HG02840 (cell line): ENCODE measurements at regions not wholly inside any gene's neighbourhood (a gene's known extent, or its start where the extent isn't known, plus 50 kb on each side); places are given as distances from the start of the nearest gene placed in this dataset.
"Not testable (repeated sequence)": the region's sequence is repeated elsewhere in the genome, so short reads cannot be mapped to it uniquely, and the experiment has no call there.

Source experiments
- ATAC-seq: cut with Tn5 transposase; IDR thresholded peaks from one replicate; pipeline ENCODE4 v1.9.1; 2021; ENCODE audit warnings: mild to moderate bottlenecking, moderate library complexity, moderate number of reproducible peaks; ENCODE audit not compliant: unreplicated experiment, low FRiP score

DNA sequence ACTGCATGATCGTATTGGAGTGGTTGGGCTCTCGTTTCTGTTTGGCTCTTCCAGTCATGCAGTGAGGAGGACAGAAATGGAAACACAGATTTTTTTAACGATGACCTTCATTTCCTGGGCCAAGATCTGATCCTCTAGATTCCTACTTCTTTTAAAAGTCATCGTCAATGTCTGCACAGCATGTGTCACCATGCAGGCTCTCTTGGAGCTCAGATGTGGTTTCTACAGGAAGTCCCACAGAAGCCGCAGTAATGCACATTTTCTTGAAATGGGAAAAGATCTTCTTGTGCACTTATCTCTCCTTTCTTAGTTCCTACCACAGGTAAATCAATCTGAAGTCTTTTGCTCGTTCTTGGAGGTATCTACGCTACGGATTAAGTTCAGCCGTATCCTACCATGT, 626.9 kb downstream of the EFNB2 start:
- no peak for ATAC-seq

DNA sequence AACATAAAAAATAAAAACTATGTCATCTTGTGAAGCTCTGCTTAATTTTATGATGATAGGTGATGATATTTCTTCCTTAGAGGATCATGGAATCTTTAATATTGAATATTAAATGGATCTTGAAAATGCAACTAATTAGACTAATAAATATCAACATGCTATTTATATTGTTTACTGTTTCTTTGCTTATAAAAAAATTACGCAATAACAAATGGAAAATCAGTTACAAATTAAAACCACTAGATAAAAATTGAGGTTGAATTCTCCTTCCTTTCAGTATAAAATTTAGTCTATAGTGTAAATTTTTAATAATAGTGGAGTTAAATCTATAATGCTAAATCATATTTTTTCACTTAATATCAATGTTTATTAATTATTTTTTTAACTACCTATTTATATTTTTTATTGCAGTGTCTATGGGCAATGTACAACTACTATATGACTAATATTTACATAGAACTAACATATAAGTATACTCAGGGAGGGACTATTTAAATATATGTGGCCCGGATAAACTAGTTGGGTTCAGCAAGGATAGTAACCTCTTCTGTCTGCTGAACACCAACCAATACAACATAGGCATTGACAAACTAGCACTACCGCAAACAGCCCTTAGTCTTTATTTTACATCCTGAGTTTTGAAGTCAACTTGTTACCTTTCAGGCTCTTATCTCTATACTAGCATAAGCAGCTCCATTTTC, 628.0 kb downstream of the EFNB2 start:
- no peak for ATAC-seq

DNA sequence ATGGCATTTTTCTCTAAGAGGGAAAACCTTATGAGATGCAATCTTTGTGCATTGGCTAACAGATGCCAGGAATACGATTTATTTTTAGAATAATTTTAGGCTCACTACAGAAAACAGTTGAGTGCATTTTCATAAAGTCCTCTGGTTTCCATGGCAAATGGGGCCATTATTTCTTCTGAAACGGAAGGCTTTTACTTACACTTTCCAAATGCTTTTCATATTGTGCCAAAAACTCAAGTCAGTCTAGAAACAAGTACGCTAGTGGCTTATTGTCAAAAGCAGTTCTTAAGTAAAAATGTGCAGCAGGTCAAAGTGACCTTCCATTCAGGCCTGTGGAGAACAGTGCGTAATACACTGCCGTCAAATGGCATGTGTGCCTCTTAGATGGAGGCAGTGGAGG, 628.7 kb downstream of the EFNB2 start:
- no peak for ATAC-seq

DNA sequence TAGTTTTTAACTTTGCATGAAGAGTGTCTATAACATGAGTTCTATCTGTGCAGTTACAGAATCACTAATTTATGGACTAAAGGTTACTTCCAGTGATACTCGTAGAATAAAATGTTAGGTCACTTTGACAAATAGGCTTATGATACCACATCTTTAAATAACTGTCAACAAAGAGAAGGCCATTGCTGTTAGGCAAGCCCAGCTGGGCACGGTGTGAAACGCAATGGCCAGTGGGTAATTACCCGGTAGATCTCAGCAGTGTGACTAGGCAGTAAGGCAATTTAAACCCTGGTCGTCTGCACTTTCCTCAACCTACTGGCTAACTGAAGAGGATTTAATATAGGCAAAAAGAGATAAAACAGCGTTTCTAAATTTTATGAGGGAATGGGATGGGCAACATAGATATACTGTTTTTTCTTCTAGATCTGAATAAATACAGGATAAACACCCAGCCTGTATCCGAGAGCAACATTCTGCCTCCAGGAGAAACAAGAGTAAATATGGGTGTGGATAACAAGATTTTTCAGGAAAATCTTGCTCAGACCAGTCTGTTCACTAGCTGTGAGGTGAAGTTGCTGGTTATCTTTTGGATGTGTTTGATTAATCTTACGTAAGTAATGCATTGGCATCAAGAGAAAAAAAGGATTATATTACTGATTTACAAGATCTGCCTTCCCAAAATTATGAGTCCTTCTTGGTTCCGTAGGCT, 631.3 kb downstream of the EFNB2 start:
- no peak for ATAC-seq

DNA sequence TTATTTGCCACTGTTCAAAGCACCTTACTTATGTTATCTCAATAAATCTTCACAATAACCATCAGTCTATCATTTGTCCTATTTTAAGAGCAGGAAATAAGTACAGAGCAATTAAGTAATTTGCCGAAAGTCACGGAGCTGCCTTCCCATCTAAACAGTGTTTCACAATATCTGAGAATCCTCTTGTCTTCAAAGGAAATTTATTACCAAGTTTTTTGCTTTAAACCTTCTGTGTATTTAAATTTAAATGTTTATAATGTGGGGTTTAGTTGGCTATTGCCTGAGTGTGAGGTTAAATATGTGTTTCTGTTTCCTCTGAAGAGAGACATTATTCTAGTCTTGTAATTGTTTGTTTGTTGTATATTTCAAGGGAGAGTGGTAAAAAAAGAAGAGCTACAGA, 633.1 kb downstream of the EFNB2 start:
- no peak for ATAC-seq

DNA sequence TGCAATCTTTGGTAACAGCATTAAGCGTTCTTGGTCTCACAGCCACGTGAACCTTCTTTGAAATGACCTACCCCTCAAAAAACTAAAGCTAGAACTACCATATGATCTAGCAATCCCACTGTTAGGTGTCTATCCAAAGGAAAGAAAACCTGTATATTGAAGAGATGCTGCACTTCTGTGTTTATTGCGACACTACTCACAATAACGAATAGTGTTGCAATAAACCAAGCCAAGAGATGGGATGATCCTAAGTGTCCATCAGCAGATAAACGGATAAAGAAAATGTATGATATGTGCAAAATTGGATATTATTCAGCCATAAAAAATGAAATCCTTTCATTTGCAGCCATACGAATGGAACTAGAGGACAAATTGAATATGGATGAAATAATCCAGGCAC, 637.9 kb downstream of the EFNB2 start:
- ATAC-seq = no peak

DNA sequence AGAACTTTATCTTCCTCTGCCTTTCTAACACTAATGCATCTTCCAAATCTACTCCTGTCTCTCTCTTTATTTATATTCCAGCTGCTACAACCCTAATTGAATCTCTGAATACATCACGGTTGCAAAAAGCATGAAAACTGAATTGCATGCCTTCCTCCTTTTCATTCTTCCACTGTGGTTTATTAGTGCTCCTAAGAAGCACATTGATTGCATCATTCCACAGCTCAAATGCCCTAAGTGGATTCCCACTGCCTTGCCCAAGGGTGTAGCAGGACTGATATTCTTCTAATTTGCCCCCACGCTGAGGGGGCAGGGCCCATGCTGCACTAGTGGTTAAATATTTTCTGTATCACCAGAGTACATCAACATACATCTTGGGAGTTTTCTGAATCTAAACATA, 640.8 kb downstream of the EFNB2 start:
- no peak for ATAC-seq

DNA sequence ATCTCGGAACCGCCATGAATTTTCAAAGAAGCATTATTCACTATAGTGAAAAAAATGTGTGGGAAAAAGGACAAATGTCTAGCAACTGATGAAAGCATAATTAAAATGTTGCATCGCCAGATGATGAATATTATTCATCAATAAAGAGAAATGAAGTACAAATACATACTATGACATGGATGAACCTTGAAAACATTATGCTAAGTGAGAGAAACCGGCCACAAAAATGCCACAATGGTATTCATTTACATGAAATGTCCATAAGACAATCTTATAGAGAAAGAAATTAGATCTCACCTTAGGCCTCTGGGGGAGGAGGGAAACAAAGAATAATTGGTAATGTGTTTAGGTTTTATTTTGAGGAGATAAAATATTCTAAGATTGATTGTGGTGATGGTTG, 645.0 kb downstream of the EFNB2 start:
- ATAC-seq = no peak

DNA sequence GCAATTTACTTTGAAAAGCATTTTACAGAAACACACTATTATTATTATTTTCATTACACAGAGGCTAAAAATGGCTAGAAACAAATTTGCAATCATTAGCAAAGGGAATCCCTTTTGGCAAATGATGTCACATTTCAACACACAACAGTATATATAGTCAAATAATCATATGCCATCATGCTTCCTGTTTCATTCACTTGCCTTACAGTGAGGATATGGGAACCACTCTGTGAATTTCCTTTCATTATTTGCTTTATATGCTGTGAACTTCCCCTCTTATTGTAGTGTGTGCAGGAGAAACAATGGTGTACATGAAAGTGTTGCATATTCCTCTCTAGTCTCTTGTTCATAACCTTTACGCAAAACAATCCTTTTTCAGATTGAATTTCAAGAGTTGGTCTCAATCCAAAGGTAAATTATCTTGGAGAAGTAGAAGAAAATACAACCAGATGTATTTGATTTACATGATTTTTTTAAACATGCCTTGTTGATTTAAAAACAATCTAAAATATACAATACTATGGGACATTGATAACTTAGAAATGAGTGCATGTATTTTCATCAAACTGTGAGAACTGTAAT, 657.3 kb downstream of the EFNB2 start:
- ATAC-seq = no peak

DNA sequence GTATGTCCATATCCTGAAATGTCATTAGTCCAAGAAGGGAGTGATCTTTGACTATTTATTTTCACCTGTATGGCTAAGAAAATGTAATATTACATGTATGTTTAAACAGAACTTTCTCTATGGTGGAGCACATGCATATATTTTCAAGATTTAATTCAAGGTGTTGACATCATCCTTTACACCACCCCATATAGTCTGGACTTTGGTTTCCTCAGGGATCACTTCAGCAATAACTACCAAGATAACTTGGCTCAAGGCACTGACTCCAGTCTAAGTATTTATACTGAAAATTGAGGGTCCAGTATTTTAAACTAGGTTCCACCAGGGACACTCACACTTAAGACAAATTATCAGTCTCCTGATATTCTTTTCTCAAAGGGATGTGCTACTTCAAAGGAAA, 660.6 kb downstream of the EFNB2 start:
- no peak for ATAC-seq

DNA sequence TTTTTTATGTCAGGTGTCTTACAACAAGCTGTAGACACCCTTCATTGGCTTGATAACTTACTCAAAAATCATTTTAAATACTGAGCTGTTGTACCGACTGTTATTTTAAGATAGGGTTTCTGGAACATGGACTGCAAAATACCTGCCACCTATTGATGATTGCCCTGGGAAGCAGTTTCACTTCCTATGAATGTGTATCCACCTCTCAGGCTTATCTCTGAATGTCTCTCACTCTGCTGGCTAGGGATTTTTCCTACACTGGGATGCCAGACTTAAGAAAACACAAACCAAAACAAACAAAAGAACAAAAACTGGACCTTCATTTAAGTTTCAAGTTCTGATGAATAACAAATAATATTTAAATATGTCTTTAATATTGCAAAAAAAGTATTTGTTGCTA, 663.7 kb downstream of the EFNB2 start:
- no peak for ATAC-seq

DNA sequence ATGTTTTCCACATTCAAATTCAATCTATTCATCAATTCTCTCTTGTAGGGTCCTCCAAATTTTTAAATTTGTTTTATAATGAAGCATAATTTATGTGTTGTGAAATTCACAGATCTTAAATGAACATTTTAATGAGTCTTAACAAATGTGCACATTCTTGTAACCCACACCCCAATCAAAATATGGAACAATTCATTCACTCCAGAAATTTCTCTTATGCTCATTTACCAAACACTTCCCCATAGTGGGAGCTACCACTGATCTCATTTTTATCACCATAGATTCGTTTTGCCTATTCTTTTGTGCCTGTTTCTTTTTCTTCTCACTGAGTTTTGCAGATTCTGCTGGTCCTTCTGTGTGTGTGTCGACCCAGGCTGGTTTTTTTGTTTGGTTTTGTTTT, 664.1 kb downstream of the EFNB2 start:
- ATAC-seq = no peak

DNA sequence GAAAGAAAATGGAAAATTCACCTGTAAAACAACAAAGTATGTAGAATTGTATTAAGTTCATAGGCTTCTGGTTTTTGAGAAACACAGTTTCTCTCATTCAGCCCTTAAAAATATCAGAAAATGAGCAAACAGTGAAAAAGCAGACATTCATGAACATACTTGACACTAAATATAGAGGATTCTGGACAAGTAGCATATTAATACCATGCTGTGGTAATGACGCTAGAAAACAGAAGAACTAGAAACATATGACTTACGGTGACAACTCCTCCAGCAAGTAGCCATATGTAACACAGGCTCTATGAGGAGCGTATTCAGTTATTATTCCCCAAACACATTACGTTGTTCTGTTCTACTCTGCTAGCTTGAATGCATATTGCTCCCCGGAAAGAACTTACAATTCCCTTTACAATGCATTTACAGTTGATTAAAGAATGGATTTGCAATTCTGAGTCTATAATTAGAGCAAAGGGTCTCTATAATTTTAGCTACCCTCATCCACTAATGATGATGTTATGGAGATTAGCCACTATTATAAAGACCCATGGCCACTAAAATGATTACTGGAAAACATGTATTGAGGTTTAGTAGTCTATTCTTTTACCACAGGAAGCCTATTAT, 672.1 kb downstream of the EFNB2 start:
- no peak for ATAC-seq

DNA sequence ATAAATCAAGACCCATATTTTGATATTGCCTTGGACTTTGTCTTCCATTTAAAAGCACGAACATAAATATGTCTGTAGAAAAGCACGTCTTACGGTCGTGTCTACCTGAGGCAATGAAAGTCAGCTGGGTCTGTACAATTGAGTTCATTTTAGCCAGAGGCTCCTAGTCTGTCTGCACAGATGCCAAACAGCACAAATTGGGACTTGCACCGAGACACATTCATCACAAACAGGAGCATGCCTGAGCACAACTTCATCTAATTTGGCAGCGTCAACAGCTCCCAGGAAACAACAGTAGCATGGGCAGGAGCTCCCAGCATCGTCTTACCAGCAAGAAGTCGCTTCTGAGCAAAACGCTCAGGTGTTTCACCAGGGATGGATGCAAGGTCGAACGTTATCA, 687.0 kb downstream of the EFNB2 start:
- no peak for ATAC-seq

DNA sequence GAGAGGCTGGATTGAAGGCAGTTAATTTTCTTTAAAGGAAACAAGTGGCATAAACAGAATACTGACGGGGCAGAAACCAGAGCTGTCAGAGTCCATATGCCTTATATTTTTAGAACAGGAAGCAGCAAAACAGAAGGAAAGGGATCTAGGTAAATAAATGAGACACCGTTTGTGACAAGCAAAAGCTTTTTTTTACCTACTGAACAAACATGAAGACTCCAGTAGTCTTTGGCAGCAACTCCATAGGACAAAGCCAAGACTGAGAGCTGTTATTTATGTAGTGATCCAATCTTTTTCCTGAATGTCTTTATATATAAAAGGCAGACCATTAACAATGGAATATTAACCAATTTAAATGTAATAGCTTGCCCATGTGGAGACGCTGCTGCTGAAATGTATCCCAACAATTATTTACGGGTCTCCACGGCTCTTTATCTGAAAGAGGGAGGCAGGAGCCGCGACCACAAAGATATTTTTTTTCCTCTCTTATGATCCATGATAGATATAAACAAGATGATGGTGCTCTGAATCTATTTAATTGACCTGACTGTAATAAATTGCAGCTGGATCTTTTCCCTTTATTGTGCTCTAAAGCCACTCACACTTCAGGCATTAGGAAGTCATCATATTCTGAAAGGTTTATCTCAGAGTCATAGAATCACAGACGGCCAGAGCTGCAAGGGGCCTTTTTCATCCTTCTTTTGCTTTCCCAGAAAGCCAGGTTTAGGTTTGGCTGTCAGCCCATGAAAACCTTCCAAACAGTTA, 687.8 kb downstream of the EFNB2 start:
- ATAC-seq = no peak

DNA sequence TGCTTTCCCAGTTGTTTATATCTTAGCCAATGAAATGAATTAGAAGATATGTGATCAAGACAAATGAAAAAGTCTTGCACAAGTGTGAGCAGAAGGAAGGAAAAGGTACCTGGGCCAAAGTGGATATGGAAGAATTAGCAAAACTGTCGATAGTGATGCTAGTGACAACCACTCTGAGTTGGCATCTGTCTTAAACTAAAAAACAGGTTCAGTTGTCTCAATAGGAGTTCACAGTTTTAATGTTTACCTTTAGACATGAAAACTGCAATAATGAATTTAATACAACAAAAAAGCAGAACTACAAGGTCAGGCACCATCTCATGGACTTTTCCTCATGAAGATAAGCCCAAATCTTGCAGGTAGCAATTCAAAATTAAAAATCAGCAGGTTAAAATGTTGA, 688.5 kb downstream of the EFNB2 start:
- ATAC-seq = no peak

DNA sequence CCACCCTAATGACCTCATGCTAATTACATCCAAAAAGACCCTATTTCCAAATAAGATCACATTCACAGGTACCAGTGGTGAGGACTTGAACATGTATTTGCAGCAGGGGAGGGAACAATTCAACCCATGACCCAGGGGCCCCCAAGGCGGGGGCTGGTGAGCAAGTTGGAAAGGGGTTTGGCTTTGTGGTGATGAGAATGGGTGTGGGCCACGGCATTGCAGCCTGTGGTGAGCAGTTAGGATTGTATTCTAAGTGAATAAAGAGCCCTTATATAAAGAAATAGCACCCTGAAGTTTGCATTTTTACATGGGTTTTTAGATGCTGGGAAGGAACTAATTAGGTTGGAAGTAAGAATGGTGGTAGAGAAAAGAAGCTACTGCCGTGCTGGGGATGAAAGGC, 694.2 kb downstream of the EFNB2 start:
- no peak for ATAC-seq

DNA sequence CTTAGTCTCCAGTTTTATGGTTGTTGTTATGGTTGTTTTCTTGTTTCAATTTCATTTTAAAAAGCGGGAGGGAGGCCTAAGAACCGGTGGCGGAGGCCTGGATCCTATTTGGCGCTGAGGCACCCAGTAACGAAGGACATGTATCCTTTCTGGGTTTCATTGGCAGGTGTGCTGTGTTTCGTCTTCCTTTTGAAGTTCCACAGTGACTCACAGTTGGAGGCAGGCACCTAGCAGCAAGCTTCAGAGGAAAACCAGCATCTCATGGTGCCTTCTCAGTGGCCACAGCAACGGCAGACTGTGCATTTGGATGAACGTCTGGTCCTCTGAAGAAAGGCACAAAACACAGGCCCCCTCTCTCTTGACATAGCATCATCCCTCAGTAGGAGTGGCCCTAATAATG, 697.2 kb downstream of the EFNB2 start:
- no peak for ATAC-seq

DNA sequence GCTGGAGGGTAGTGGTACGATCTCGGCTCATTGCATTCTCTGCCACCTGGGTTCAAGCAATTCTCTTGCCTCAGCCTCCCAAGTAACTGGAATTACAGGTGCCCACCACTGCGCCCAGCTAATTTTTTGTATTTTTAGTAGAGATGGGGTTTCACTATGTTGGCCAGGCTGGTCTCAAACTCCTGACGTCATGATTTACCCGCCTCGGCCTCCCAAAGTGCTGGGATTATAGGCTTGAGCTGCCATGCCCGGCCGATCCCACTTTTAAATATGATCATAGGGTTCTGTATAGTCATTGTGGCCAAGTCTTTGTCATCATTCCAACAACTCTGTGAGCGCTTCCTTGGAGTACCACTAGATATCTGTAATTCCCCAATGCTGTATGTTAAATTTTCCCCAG, 698.2 kb downstream of the EFNB2 start:
- ATAC-seq = not testable (repeated sequence)

DNA sequence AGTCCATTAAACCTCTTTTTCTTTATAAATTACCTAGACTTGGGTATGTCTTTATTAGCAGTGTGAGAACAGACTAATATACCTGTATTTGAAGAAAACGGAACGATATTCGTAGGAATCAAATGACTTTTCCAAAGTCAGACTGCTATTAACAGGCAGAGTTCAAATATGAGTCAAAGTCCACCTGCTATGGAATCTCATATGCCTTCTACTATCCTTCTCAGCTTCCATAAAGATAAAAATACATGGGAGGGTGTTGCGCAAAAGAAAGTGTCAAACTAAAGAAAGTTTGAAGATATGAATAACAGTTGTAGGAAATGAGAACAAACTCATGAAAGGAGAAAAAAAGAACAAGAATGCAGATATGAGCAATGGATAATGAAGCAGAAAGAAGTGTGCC, 704.6 kb downstream of the EFNB2 start:
- no peak for ATAC-seq
